Esophagus muscularis mucosa (tissue), 4 donors: ENCODE measurements at regions not wholly inside any gene's neighbourhood (a gene's known extent, or its start where the extent isn't known, plus 50 kb on each side); places are given as distances from the start of the nearest gene placed in this dataset.

Experiments
- DNase-seq: peaks from one replicate; pipeline ENCODE4 v3.0.0-alpha.2; 2017; ENCODE audit errors: extremely low spot score
- H3K27ac ChIP-seq, 4 donors: fragments of 200-600 bp; sonication (generic); replicated peaks in 1 of 4; 1 replicate in 3 of 4; 2 replicates in 1 of 4; pipeline ENCODE4 v1.5.1; 2016 to 2019; ENCODE audit warnings: mild to moderate bottlenecking in 1 of 4
- H3K27me3 ChIP-seq, 4 donors: fragments of 200-600 bp; sonication (generic); one replicate each; pipeline versions ENCODE4 v1.5.1 to v1.6.0; 2016 to 2019
- H3K36me3 ChIP-seq, 4 donors: fragments of 200-600 bp; sonication (generic); one replicate each; pipeline ENCODE4 v1.5.1; 2016 to 2019
- H3K4me1 ChIP-seq, 4 donors: fragments of 200-600 bp; sonication (generic); one replicate each; pipeline ENCODE4 v1.5.1; 2016 to 2019
- H3K4me3 ChIP-seq, 4 donors: fragments of 200-600 bp; sonication (generic); 1 replicate in 2 of 4; 2 replicates in 2 of 4; pipeline ENCODE4 v1.5.1; 2016 to 2019; ENCODE audit warnings: mild to moderate bottlenecking in 4 of 4, moderate library complexity in 1 of 4
- H3K9me3 ChIP-seq, 4 donors: fragments of 200-600 bp; sonication (generic); 1 replicate in 3 of 4; 2 replicates in 1 of 4; pipeline ENCODE4 v1.5.1; 2016 to 2019
- CTCF ChIP-seq, 3 experiments: fragments of 200-600 bp in 2 of 3; fragments of 450-650 bp in 1 of 3; sonication (generic) in 2 of 3; IDR thresholded peaks; one replicate each; pipeline ENCODE4 v1.5.1; 2017 to 2019; ENCODE audit warnings: antibody characterized with exemption in 3 of 3, mild to moderate bottlenecking in 2 of 3, moderate library complexity in 1 of 3
- EP300 ChIP-seq: sonication (generic); formaldehyde crosslinking; IDR thresholded peaks from one replicate; pipeline ENCODE4 v1.6.1; 2017; ENCODE audit warnings: antibody characterized with exemption
- POLR2A ChIP-seq: fragments of 450-650 bp; IDR thresholded peaks from one replicate; pipeline ENCODE4 v1.6.1; 2017; ENCODE audit warnings: antibody characterized with exemption, moderate library complexity, mild to moderate bottlenecking, low read depth
- POLR2AphosphoS5 ChIP-seq, 2 donors: sonication (generic); formaldehyde crosslinking; IDR thresholded peaks; one replicate each; pipeline ENCODE4 v1.6.1; 2017; ENCODE audit warnings: antibody characterized with exemption in 2 of 2
- WGBS: methylation state at CpG from one replicate; pipeline ENCODE4 v1.1.5; 2018; 5-methylcytosine and 5-hydroxymethylcytosine counted together
- intact Hi-C: fragments of 100-400 bp; cut with DNase I; formaldehyde crosslinking; loops from one replicate; pipeline ENCODE4 v1.15.1; 2023

GRCh38 chr9:89790542-89791109 is 185.8 kb downstream of the GADD45G start:
- no peaks in the 10 kb centered on the region for H3K9me3 ChIP-seq

GRCh38 chr9:89791754-89792153 is 186.9 kb downstream of the GADD45G start:
- DNase-seq: no peak
- H3K4me1 ChIP-seq: no peaks in the 10 kb centered on the region
- H3K27me3 ChIP-seq: no peaks in the 10 kb centered on the region
- TF ChIP-seq CTCF (IDR thresholded peaks at IDR 0.05): no peak
- TF ChIP-seq POLR2A: no peak
- no peak for TF ChIP-seq EP300
- TF ChIP-seq POLR2AphosphoS5 (IDR thresholded peaks at IDR 0.05): no peak
- intact Hi-C loops: no loop called here
- no peaks in the 10 kb centered on the region for H3K36me3 ChIP-seq
- H3K9me3 ChIP-seq: no peaks in the 10 kb centered on the region
- H3K4me3 ChIP-seq: no peak overlapping the region
- WGBS: 95% methylated on average over 4 of the region's 8 CpGs
- no peak overlapping the region for H3K27ac ChIP-seq

More at GRCh38 chr9:89790542-89791109, 185.8 kb downstream of the GADD45G start:
- no peak overlapping the region for H3K27ac ChIP-seq
- H3K4me3 ChIP-seq: no peak overlapping the region
- intact Hi-C loops: no loop called here
- H3K36me3 ChIP-seq: no peaks in the 10 kb centered on the region
- no peaks in the 10 kb centered on the region for H3K27me3 ChIP-seq
- TF ChIP-seq POLR2AphosphoS5 (IDR thresholded peaks at IDR 0.05) (no peak), POLR2A (no peak), CTCF (IDR thresholded peaks at IDR 0.05) (no peak), EP300 (no peak)
- 94% methylated on average over 2 of the region's 2 CpGs for WGBS
- no peaks in the 10 kb centered on the region for H3K4me1 ChIP-seq
- DNase-seq: no peak

GRCh38 chr9:89792189-89793123 is 187.6 kb downstream of the GADD45G start:
- no peaks in the 10 kb centered on the region for H3K9me3 ChIP-seq
- no peak for DNase-seq
- TF ChIP-seq POLR2A: no peak
- no peak for TF ChIP-seq POLR2AphosphoS5 (IDR thresholded peaks at IDR 0.05)
- TF ChIP-seq CTCF (IDR thresholded peaks at IDR 0.05): no peak
- TF ChIP-seq EP300: no peak
- intact Hi-C loops: no loop called here
- no peaks in the 10 kb centered on the region for H3K27me3 ChIP-seq
- H3K4me1 ChIP-seq: no peaks in the 10 kb centered on the region
- no peak overlapping the region for H3K4me3 ChIP-seq
- no peak overlapping the region for H3K27ac ChIP-seq
- 81% methylated on average over 9 of the region's 12 CpGs for WGBS
- H3K36me3 ChIP-seq: no peaks in the 10 kb centered on the region

GRCh38 chr9:89793124-89793495 is 188.3 kb downstream of the GADD45G start:
- H3K4me1 ChIP-seq: no peaks in the 10 kb centered on the region
- H3K4me3 ChIP-seq: no peak overlapping the region
- TF ChIP-seq CTCF (IDR thresholded peaks at IDR 0.05) (no peak), EP300 (no peak), POLR2AphosphoS5 (IDR thresholded peaks at IDR 0.05) (no peak), POLR2A (no peak)
- no peaks in the 10 kb centered on the region for H3K36me3 ChIP-seq
- DNase-seq: no peak
- WGBS: 94% methylated on average over 5 of the region's 5 CpGs
- H3K9me3 ChIP-seq: no peaks in the 10 kb centered on the region
- intact Hi-C loops: no loop called here
- H3K27ac ChIP-seq: no peak overlapping the region
- H3K27me3 ChIP-seq: no peaks in the 10 kb centered on the region
